ENCODE measurements at regions not wholly inside any gene's neighbourhood (a gene's known extent, or its start where the extent isn't known, plus 50 kb on each side); places are given as distances from the start of the nearest gene placed in this dataset.

- no peak for TF ChIP-seq CTCF (IDR thresholded peaks at IDR 0.05)
- intact Hi-C loops (cut with DNase I) = no loop called here
- no peaks in the 10 kb centered on the region for H3K27me3 ChIP-seq
- no peaks in the 10 kb centered on the region for H3K9me3 ChIP-seq
- ATAC-seq (no peak), DNase-seq (no peak), FAIRE-seq (no peak)
- H3K36me3 ChIP-seq = no peaks in the 10 kb centered on the region
- H3K4me1 ChIP-seq = no peaks in the 10 kb centered on the region
- no peak overlapping the region for H3K27ac ChIP-seq
- H3K4me3 ChIP-seq = no peak overlapping the region
These were observed 227.7 kb upstream of the ZBED5 start for GRCh38 chr11:11085580-11085979.

GRCh38 chr11:11084337-11084736 lies 226.5 kb upstream of the ZBED5 start:
- Histone ChIP-seq H3K27me3 (no peaks in the 10 kb centered on the region), H3K36me3 (no peaks in the 10 kb centered on the region), H3K27ac (no peak overlapping the region), H3K9me3 (no peaks in the 10 kb centered on the region), H3K4me1 (no peaks in the 10 kb centered on the region), H3K4me3 (no peak overlapping the region)
- ATAC-seq (no peak), FAIRE-seq (no peak), DNase-seq (no peak)
- 81 to 87% methylated on average over 1 of the region's 1 CpG for WGBS, 2 donors
- intact Hi-C loops (cut with DNase I) = no loop called here
- TF ChIP-seq CTCF (IDR thresholded peaks at IDR 0.05) = no peak

- TF ChIP-seq CTCF (IDR thresholded peaks at IDR 0.05) = no peak
- FAIRE-seq = no peak
- Histone ChIP-seq H3K4me1 (no peaks in the 10 kb centered on the region), H3K36me3 (no peaks in the 10 kb centered on the region), H3K4me3 (no peak overlapping the region), H3K27ac (no peak overlapping the region), H3K27me3 (no peaks in the 10 kb centered on the region), H3K9me3 (no peaks in the 10 kb centered on the region)
- intact Hi-C loops (cut with DNase I) = no loop called here
- DNase-seq = no peak
- 74 to 77% methylated on average over 2 of the region's 2 CpGs for WGBS, 2 donors
- ATAC-seq = no peak
These were observed 225.6 kb upstream of the ZBED5 start for GRCh38 chr11:11083441-11083840.

- H3K27me3 ChIP-seq = no peaks in the 10 kb centered on the region
- no peak for TF ChIP-seq CTCF (IDR thresholded peaks at IDR 0.05)
- intact Hi-C loops (cut with DNase I) = no loop called here
- DNase-seq (no peak), ATAC-seq (no peak), FAIRE-seq (no peak)
- H3K4me1 ChIP-seq = no peaks in the 10 kb centered on the region
- no peak overlapping the region for H3K4me3 ChIP-seq
- H3K9me3 ChIP-seq = no peaks in the 10 kb centered on the region
- H3K36me3 ChIP-seq = no peaks in the 10 kb centered on the region
- H3K27ac ChIP-seq = no peak overlapping the region
These were observed 224.8 kb upstream of the ZBED5 start for GRCh38 chr11:11082646-11083045.

- H3K4me1 ChIP-seq = no peaks in the 10 kb centered on the region
- DNase-seq (no peak), ATAC-seq (no peak), FAIRE-seq (no peak)
- no peak overlapping the region for H3K27ac ChIP-seq
- no peak overlapping the region for H3K4me3 ChIP-seq
- TF ChIP-seq CTCF (IDR thresholded peaks at IDR 0.05) = no peak
- H3K9me3 ChIP-seq = no peaks in the 10 kb centered on the region
- intact Hi-C loops (cut with DNase I) = no loop called here
- no peaks in the 10 kb centered on the region for H3K27me3 ChIP-seq
- 41 to 42% methylated on average over 4 of the region's 4 CpGs for WGBS, 2 donors
- no peaks in the 10 kb centered on the region for H3K36me3 ChIP-seq
These were observed 223.9 kb upstream of the ZBED5 start for GRCh38 chr11:11081776-11082175.
